ENCODE measurements at regions not wholly inside any gene's neighbourhood (a gene's known extent, or its start where the extent isn't known, plus 50 kb on each side); places are given as distances from the start of the nearest gene placed in this dataset.

DNA sequence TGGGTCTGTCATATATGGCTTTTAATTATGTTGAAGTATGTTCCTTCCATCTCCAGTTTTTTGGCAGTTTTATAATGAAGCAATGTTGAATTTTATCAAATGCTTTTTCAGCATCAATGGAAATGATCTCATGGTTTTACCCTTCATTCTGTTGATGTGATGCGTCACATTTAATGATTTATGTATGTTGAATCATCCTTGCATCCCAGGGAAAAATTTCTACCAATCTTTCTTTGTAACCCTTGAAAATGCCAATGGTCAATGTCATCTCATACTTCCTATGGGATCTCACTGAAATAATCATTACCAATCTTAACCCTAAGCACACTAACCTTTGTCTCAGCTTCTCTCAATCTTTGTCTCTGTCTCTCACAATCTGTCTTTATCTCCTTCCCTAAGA is 1004.0 kb downstream of the KCNT2 start:
- TF ChIP-seq, protein P1, sequence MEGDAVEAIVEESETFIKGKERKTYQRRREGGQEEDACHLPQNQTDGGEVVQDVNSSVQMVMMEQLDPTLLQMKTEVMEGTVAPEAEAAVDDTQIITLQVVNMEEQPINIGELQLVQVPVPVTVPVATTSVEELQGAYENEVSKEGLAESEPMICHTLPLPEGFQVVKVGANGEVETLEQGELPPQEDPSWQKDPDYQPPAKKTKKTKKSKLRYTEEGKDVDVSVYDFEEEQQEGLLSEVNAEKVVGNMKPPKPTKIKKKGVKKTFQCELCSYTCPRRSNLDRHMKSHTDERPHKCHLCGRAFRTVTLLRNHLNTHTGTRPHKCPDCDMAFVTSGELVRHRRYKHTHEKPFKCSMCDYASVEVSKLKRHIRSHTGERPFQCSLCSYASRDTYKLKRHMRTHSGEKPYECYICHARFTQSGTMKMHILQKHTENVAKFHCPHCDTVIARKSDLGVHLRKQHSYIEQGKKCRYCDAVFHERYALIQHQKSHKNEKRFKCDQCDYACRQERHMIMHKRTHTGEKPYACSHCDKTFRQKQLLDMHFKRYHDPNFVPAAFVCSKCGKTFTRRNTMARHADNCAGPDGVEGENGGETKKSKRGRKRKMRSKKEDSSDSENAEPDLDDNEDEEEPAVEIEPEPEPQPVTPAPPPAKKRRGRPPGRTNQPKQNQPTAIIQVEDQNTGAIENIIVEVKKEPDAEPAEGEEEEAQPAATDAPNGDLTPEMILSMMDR (IDR thresholded peaks at IDR 0.05) = no peak
- no peak for TF ChIP-seq POLR2A (IDR thresholded peaks at IDR 0.05)

Measured in thyroid gland (tissue), 4 donors.